KMS-11 (cell line): ENCODE measurements at regions not wholly inside any gene's neighbourhood (a gene's known extent, or its start where the extent isn't known, plus 50 kb on each side); places are given as distances from the start of the nearest gene placed in this dataset.

ENCODE experiments used
- H2AFZ ChIP-seq: fragments of 200-600 bp; sonication (generic); 2 replicates; pipeline ENCODE4 v1.6.1; 2016; ENCODE audit warnings: antibody characterized with exemption, mixed run types, low read depth
- H3K27ac ChIP-seq: fragments of 200-600 bp; sonication (generic); 2 replicates; pipeline ENCODE4 v1.6.1; 2016; ENCODE audit warnings: mild to moderate bottlenecking, mixed run types
- H3K27me3 ChIP-seq: fragments of 200-600 bp; sonication (generic); 2 replicates; pipeline ENCODE4 v1.6.1; 2017; ENCODE audit warnings: mild to moderate bottlenecking, low read depth, mixed run types, moderate library complexity; ENCODE audit not compliant: insufficient read depth
- H3K36me3 ChIP-seq: fragments of 200-600 bp; sonication (generic); 2 replicates; pipeline ENCODE4 v1.6.1; 2017; ENCODE audit warnings: mild to moderate bottlenecking, mixed run types; ENCODE audit not compliant: insufficient read depth
- H3K4me1 ChIP-seq: fragments of 200-600 bp; sonication (generic); 2 replicates; pipeline ENCODE4 v1.6.1; 2016; ENCODE audit warnings: mild to moderate bottlenecking, low read depth, mixed run types; ENCODE audit not compliant: poor library complexity, severe bottlenecking
- H3K4me2 ChIP-seq: fragments of 200-600 bp; sonication (generic); 2 replicates; pipeline ENCODE4 v1.7.0; 2016; ENCODE audit warnings: mild to moderate bottlenecking, mixed run types
- H3K4me3 ChIP-seq: fragments of 200-600 bp; sonication (generic); IDR thresholded peaks from 2 replicates; pipeline ENCODE4 v1.6.1; 2017; ENCODE audit warnings: low read depth, low read length, mixed read lengths; ENCODE audit not compliant: insufficient read depth
- H3K79me2 ChIP-seq: fragments of 200-600 bp; sonication (generic); 2 replicates; pipeline ENCODE4 v1.6.1; 2016; ENCODE audit warnings: low read depth, mixed run types; ENCODE audit not compliant: insufficient read depth
- H3K9ac ChIP-seq: fragments of 200-600 bp; sonication (generic); 2 replicates; pipeline ENCODE4 v1.6.1; 2016; ENCODE audit warnings: mild to moderate bottlenecking, mixed run types
- H4K20me1 ChIP-seq: fragments of 200-600 bp; sonication (generic); 2 replicates; pipeline ENCODE4 v1.6.1; 2016; ENCODE audit warnings: mild to moderate bottlenecking, mixed run types; ENCODE audit not compliant: insufficient read depth
- TF ChIP-seq, protein P1 (sequence below): fragments of 200-600 bp; sonication (generic); conservative IDR thresholded peaks from 2 replicates; pipeline ENCODE4 v1.6.1; 2017; ENCODE audit warnings: low read depth, mild to moderate bottlenecking, antibody characterized with exemption, low read length, moderate library complexity, mixed read lengths

GRCh38 chr12:107339487-107339886, 246.1 kb upstream of the CRY1 start:
- Histone ChIP-seq H2AFZ (no peak overlapping the region), H3K27me3 (no peaks in the 10 kb centered on the region), H4K20me1 (no peaks in the 10 kb centered on the region), H3K27ac (no peak overlapping the region), H3K4me2 (no peak overlapping the region), H3K36me3 (no peaks in the 10 kb centered on the region), H3K79me2 (no peaks in the 10 kb centered on the region), H3K9ac (no peak overlapping the region), H3K4me1 (no peaks in the 10 kb centered on the region), H3K4me3 (no peak overlapping the region)
- TF ChIP-seq, protein P1, sequence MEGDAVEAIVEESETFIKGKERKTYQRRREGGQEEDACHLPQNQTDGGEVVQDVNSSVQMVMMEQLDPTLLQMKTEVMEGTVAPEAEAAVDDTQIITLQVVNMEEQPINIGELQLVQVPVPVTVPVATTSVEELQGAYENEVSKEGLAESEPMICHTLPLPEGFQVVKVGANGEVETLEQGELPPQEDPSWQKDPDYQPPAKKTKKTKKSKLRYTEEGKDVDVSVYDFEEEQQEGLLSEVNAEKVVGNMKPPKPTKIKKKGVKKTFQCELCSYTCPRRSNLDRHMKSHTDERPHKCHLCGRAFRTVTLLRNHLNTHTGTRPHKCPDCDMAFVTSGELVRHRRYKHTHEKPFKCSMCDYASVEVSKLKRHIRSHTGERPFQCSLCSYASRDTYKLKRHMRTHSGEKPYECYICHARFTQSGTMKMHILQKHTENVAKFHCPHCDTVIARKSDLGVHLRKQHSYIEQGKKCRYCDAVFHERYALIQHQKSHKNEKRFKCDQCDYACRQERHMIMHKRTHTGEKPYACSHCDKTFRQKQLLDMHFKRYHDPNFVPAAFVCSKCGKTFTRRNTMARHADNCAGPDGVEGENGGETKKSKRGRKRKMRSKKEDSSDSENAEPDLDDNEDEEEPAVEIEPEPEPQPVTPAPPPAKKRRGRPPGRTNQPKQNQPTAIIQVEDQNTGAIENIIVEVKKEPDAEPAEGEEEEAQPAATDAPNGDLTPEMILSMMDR = no peak

GRCh38 chr12:107339932-107340331, 246.6 kb upstream of the CRY1 start:
- Histone ChIP-seq H3K9ac (no peak overlapping the region), H3K27me3 (no peaks in the 10 kb centered on the region), H3K4me2 (no peak overlapping the region), H3K27ac (no peak overlapping the region), H3K79me2 (no peaks in the 10 kb centered on the region), H2AFZ (no peak overlapping the region), H4K20me1 (no peaks in the 10 kb centered on the region), H3K36me3 (no peaks in the 10 kb centered on the region), H3K4me3 (no peak overlapping the region), H3K4me1 (no peaks in the 10 kb centered on the region)
- TF ChIP-seq, protein P1 = no peak

DNA sequence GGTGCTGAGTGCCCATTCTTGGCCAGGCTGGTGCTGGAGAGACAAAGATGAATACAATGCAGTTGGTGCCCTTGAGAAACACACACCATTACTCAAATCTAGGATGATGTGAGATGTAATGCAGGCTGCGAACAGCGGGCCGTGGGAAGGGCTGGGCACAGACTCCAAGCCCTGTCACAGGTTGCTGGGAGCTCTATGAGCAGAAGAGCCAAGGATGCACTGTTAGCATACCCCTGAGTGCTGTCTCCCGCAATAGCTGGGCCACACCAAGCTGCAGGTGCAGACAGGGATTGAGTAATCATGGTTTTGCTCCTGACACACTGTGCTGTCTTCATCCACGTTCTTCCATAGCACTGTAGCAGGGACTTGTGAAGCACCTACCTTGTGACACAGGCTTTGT, 247.5 kb upstream of the CRY1 start:
- Histone ChIP-seq H3K4me1 (no peaks in the 10 kb centered on the region), H3K4me3 (no peak overlapping the region), H3K79me2 (no peaks in the 10 kb centered on the region), H3K9ac (no peak overlapping the region), H2AFZ (no peak overlapping the region), H3K27me3 (no peaks in the 10 kb centered on the region), H3K4me2 (no peak overlapping the region), H3K27ac (no peak overlapping the region), H4K20me1 (no peaks in the 10 kb centered on the region), H3K36me3 (no peaks in the 10 kb centered on the region)
- TF ChIP-seq, protein P1 = no peak

- Histone ChIP-seq H4K20me1 (no peaks in the 10 kb centered on the region), H3K9ac (no peak overlapping the region), H3K27ac (no peak overlapping the region), H3K36me3 (no peaks in the 10 kb centered on the region), H3K27me3 (no peaks in the 10 kb centered on the region), H2AFZ (no peak overlapping the region), H3K4me1 (no peaks in the 10 kb centered on the region), H3K4me2 (no peak overlapping the region), H3K4me3 (no peak overlapping the region), H3K79me2 (no peaks in the 10 kb centered on the region)
- TF ChIP-seq, protein P1 = no peak
Measured at GRCh38 chr12:107344035-107344808, 250.9 kb upstream of the CRY1 start.
